NCI-H1436 (cell line): ENCODE measurements at regions not wholly inside any gene's neighbourhood (a gene's known extent, or its start where the extent isn't known, plus 50 kb on each side); places are given as distances from the start of the nearest gene placed in this dataset.
"Not testable (repeated sequence)": the region's sequence is repeated elsewhere in the genome, so short reads cannot be mapped to it uniquely, and the experiment has no call there.

ENCODE experiments used
- DNase-seq: peaks from one replicate; lab custom pipeline; 2025; lab: John Stamatoyannopoulos, UW

GRCh38 chr22:33971561-33971961 lies 51.3 kb upstream of the LARGE1 start:
- no peak for DNase-seq

- no peak for DNase-seq
These were observed 55.6 kb upstream of the LARGE1 start for GRCh38 chr22:33975841-33976240.

- DNase-seq = no peak
These were observed 63.3 kb upstream of the LARGE1 start for GRCh38 chr22:33983558-33983957.

- no peak for DNase-seq
These were observed 63.9 kb upstream of the LARGE1 start for GRCh38 chr22:33984211-33984610.

- DNase-seq = no peak
These were observed 64.5 kb upstream of the LARGE1 start for GRCh38 chr22:33984656-33985285.

GRCh38 chr22:33985506-33985905 lies 65.2 kb upstream of the LARGE1 start:
- DNase-seq = no peak

GRCh38 chr22:33986167-33986771 lies 66.0 kb upstream of the LARGE1 start:
- no peak for DNase-seq

- DNase-seq = no peak
These were observed 66.7 kb upstream of the LARGE1 start for GRCh38 chr22:33986954-33987353.

- not testable (repeated sequence) for DNase-seq
These were observed 69.0 kb upstream of the LARGE1 start for GRCh38 chr22:33989263-33989662.

- no peak for DNase-seq
These were observed 71.3 kb upstream of the LARGE1 start for GRCh38 chr22:33991620-33992019.

- DNase-seq = no peak
These were observed 76.5 kb upstream of the LARGE1 start for GRCh38 chr22:33996824-33997223.

GRCh38 chr22:34000879-34001526 lies 80.7 kb upstream of the LARGE1 start:
- no peak for DNase-seq

- DNase-seq = no peak
These were observed 81.6 kb upstream of the LARGE1 start for GRCh38 chr22:34001701-34002466.

GRCh38 chr22:34004058-34004457 lies 83.8 kb upstream of the LARGE1 start:
- no peak for DNase-seq

- DNase-seq = no peak
These were observed 90.0 kb upstream of the LARGE1 start for GRCh38 chr22:34010259-34010658.

GRCh38 chr22:34015642-34016041 lies 95.4 kb upstream of the LARGE1 start:
- no peak for DNase-seq

- DNase-seq = no peak
These were observed 96.9 kb upstream of the LARGE1 start for GRCh38 chr22:34017205-34017604.

- DNase-seq = no peak
These were observed 99.0 kb upstream of the LARGE1 start for GRCh38 chr22:34019190-34019845.

GRCh38 chr22:34035209-34035608 lies 114.9 kb upstream of the LARGE1 start:
- DNase-seq = no peak

GRCh38 chr22:34036931-34037330 lies 116.7 kb upstream of the LARGE1 start:
- DNase-seq = no peak

- DNase-seq = no peak
These were observed 118.7 kb upstream of the LARGE1 start for GRCh38 chr22:34038801-34039555.

- no peak for DNase-seq
These were observed 125.0 kb upstream of the LARGE1 start for GRCh38 chr22:34045311-34045710.
